Mesenchymal stem cell (in vitro differentiated cells and primary cell): ENCODE measurements at regions not wholly inside any gene's neighbourhood (a gene's known extent, or its start where the extent isn't known, plus 50 kb on each side); places are given as distances from the start of the nearest gene placed in this dataset.

ENCODE experiments used
- DNase-seq: peaks from one replicate; pipeline ENCODE4 v3.0.0-alpha.2; 2013
- H2AFZ ChIP-seq: one replicate; pipeline ENCODE4 v1.6.1; 2013; ENCODE audit warnings: low read depth, mild to moderate bottlenecking, control low read depth, inconsistent platforms, low read length, moderate library complexity
- H2AK5ac ChIP-seq: 2 replicates; pipeline ENCODE4 v1.6.1; 2013; ENCODE audit warnings: low read length, moderate library complexity, mild to moderate bottlenecking, inconsistent platforms; ENCODE audit not compliant: severe bottlenecking
- H2BK120ac ChIP-seq: one replicate; pipeline ENCODE4 v1.6.1; 2013; ENCODE audit warnings: low read depth, mild to moderate bottlenecking, inconsistent platforms, low read length, moderate library complexity
- H2BK12ac ChIP-seq, 2 experiments: one replicate each; pipeline ENCODE4 v1.6.1; 2013; ENCODE audit warnings: inconsistent platforms in 2 of 2, low read length in 2 of 2, mild to moderate bottlenecking in 2 of 2, moderate library complexity in 2 of 2, control low read depth in 1 of 2
- H2BK15ac ChIP-seq: one replicate; pipeline ENCODE4 v1.6.1; 2013; ENCODE audit warnings: mild to moderate bottlenecking, low read depth, inconsistent platforms; ENCODE audit not compliant: poor library complexity, severe bottlenecking
- H2BK5ac ChIP-seq: 2 replicates; pipeline ENCODE4 v1.6.1; 2013; ENCODE audit warnings: low read depth, mild to moderate bottlenecking, low read length, control low read depth, inconsistent platforms; ENCODE audit not compliant: poor library complexity, severe bottlenecking
- H3K14ac ChIP-seq, 2 experiments: one replicate each; pipeline ENCODE4 v1.6.1; 2013; ENCODE audit warnings: inconsistent platforms in 2 of 2, low read length in 2 of 2, control low read depth in 1 of 2, mild to moderate bottlenecking in 1 of 2, moderate library complexity in 1 of 2
- H3K18ac ChIP-seq, 2 experiments: one replicate each; pipeline ENCODE4 v1.6.1; 2013; ENCODE audit warnings: inconsistent platforms in 2 of 2, low read length in 2 of 2, control low read depth in 1 of 2, low read depth in 1 of 2, mild to moderate bottlenecking in 1 of 2
- H3K23ac ChIP-seq, 2 experiments: one replicate each; pipeline ENCODE4 v1.6.1; 2013; ENCODE audit warnings: inconsistent platforms in 2 of 2, low read length in 2 of 2, mild to moderate bottlenecking in 2 of 2, moderate library complexity in 2 of 2, control low read depth in 1 of 2
- H3K27ac ChIP-seq: 2 replicates; pipeline ENCODE4 v1.5.1; 2013; ENCODE audit warnings: mild to moderate bottlenecking, moderate library complexity, low read length, control low read depth, inconsistent platforms; ENCODE audit not compliant: poor library complexity, severe bottlenecking
- H3K27me3 ChIP-seq, 2 experiments: 2 replicates each; pipeline versions ENCODE4 v1.6.1 to v1.7.0; 2013; ENCODE audit warnings: low read length in 2 of 2, mild to moderate bottlenecking in 2 of 2, moderate library complexity in 2 of 2, control low read depth in 1 of 2, inconsistent platforms in 1 of 2; ENCODE audit not compliant: control insufficient read depth in 1 of 2, insufficient read depth in 1 of 2
- H3K36me3 ChIP-seq, 2 experiments: 2 replicates each; pipeline versions ENCODE4 v1.6.1 to v1.7.0; 2013; ENCODE audit warnings: low read length in 2 of 2, control low read depth in 1 of 2, inconsistent platforms in 1 of 2, low read depth in 1 of 2, mild to moderate bottlenecking in 1 of 2; ENCODE audit not compliant: insufficient read depth in 2 of 2, control insufficient read depth in 1 of 2
- H3K4ac ChIP-seq, 2 experiments: one replicate each; pipeline ENCODE4 v1.6.1; 2013; ENCODE audit warnings: inconsistent platforms in 2 of 2, low read length in 2 of 2, mild to moderate bottlenecking in 2 of 2, moderate library complexity in 2 of 2, control low read depth in 1 of 2, low read depth in 1 of 2
- H3K4me1 ChIP-seq: 2 replicates; pipeline ENCODE4 v1.6.1; 2013; ENCODE audit warnings: low read depth, low read length, control low read depth; ENCODE audit not compliant: control insufficient read depth, insufficient read depth
- H3K4me2 ChIP-seq: 2 replicates; pipeline ENCODE4 v1.6.1; 2013; ENCODE audit warnings: low read length, mild to moderate bottlenecking, inconsistent platforms; ENCODE audit not compliant: poor library complexity, severe bottlenecking
- H3K4me3 ChIP-seq, 2 experiments: 2 replicates each; pipeline versions ENCODE4 v1.5.1 to v1.7.0; 2013; ENCODE audit warnings: low read length in 2 of 2, mild to moderate bottlenecking in 2 of 2, control low read depth in 1 of 2, low read depth in 1 of 2; ENCODE audit not compliant: insufficient read depth in 1 of 2
- H3K79me1 ChIP-seq: replicated peaks from 2 replicates; pipeline ENCODE4 v1.6.1; 2013; ENCODE audit warnings: mild to moderate bottlenecking, control low read depth, low read length, inconsistent platforms; ENCODE audit not compliant: poor library complexity, severe bottlenecking
- H3K9ac ChIP-seq: 2 replicates; pipeline ENCODE4 v1.7.0; 2013; ENCODE audit warnings: mild to moderate bottlenecking, low read length, moderate library complexity
- H3K9me3 ChIP-seq: 2 replicates; pipeline ENCODE4 v1.7.0; 2013; ENCODE audit warnings: mild to moderate bottlenecking, low read length; ENCODE audit not compliant: control insufficient read depth
- H4K8ac ChIP-seq: one replicate; pipeline ENCODE4 v1.6.1; 2013; ENCODE audit warnings: inconsistent platforms, mild to moderate bottlenecking, low read length, moderate library complexity
- H4K91ac ChIP-seq: one replicate; pipeline ENCODE4 v1.6.1; 2013; ENCODE audit warnings: mild to moderate bottlenecking, low read length, inconsistent platforms
- WGBS: methylation state at CpG from one replicate; pipeline ENCODE4 v1.1.7; 2013; ENCODE audit warnings: mixed read lengths; 5-methylcytosine and 5-hydroxymethylcytosine counted together

GRCh38 chr9:124116683-124117363, 105.3 kb downstream of the LHX2 start:
- no peak overlapping the region for H4K8ac ChIP-seq
- no peak overlapping the region for H3K9ac ChIP-seq
- H3K4ac ChIP-seq: no peak overlapping the region
- no peak overlapping the region for H3K23ac ChIP-seq
- no peak overlapping the region for H3K4me3 ChIP-seq
- no peak overlapping the region for H2BK12ac ChIP-seq
- 80% methylated on average over 7 of the region's 9 CpGs for WGBS
- H3K27me3 ChIP-seq: peaks cover 32 to 54% of the 10 kb centered on the region in 2 experiments
- H3K36me3 ChIP-seq: no peaks in the 10 kb centered on the region
- no peak for DNase-seq
- H3K4me2 ChIP-seq: no peak overlapping the region
- H2AK5ac ChIP-seq: no peak overlapping the region
- peaks cover 11% of the 10 kb centered on the region for H3K9me3 ChIP-seq
- H3K14ac ChIP-seq: no peak overlapping the region
- H2BK5ac ChIP-seq: no peak overlapping the region
- H4K91ac ChIP-seq: no peak overlapping the region
- H3K79me1 ChIP-seq: no peaks in the 10 kb centered on the region
- H2BK120ac ChIP-seq: no peak overlapping the region
- H3K27ac ChIP-seq: no peak overlapping the region
- H2BK15ac ChIP-seq: no peak overlapping the region
- no peak overlapping the region for H2AFZ ChIP-seq
- no peak overlapping the region for H3K18ac ChIP-seq
- H3K4me1 ChIP-seq: no peaks in the 10 kb centered on the region

DNA sequence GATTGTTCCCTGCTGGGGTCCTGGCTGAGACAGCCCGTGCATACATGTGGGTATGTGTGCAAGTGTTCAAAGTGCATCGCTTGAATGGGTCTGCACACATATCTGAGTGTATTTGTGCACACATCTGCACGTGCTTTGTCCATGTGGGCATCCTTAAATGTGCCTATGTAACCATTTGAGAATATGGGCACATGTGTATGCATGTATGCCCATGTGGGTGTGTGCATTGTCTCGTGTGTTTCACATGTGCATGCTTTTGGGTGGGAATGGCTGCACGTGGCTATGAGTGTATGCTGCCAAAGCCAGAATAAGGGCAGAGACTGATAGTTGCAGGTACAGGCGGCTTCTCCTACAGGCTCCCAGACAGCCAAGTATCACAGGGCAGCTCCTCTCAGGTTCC, 107.3 kb downstream of the LHX2 start:
- peaks cover 20 to 42% of the 10 kb centered on the region in 2 experiments for H3K27me3 ChIP-seq
- no peak for DNase-seq
- H3K18ac ChIP-seq: no peak overlapping the region
- H3K36me3 ChIP-seq: no peaks in the 10 kb centered on the region
- no peak overlapping the region for H4K91ac ChIP-seq
- H3K27ac ChIP-seq: no peak overlapping the region
- H3K4me1 ChIP-seq: peaks cover 4% of the 10 kb centered on the region
- H3K23ac ChIP-seq: no peak overlapping the region
- no peak overlapping the region for H3K4me3 ChIP-seq
- no peak overlapping the region for H2BK15ac ChIP-seq
- H3K9me3 ChIP-seq: peaks cover 11% of the 10 kb centered on the region
- WGBS: 68% methylated on average over 6 of the region's 6 CpGs
- no peak overlapping the region for H3K4ac ChIP-seq
- H3K14ac ChIP-seq: no peak overlapping the region
- no peak overlapping the region for H3K4me2 ChIP-seq
- H2BK120ac ChIP-seq: no peak overlapping the region
- no peak overlapping the region for H2AFZ ChIP-seq
- H3K79me1 ChIP-seq: no peaks in the 10 kb centered on the region
- no peak overlapping the region for H2AK5ac ChIP-seq
- H2BK5ac ChIP-seq: no peak overlapping the region
- no peak overlapping the region for H2BK12ac ChIP-seq
- H4K8ac ChIP-seq: no peak overlapping the region
- H3K9ac ChIP-seq: no peak overlapping the region

GRCh38 chr9:124120272-124120671, 108.7 kb downstream of the LHX2 start:
- no peak for DNase-seq
- Histone ChIP-seq H2BK120ac (no peak overlapping the region), H2BK5ac (no peak overlapping the region), H3K18ac (no peak overlapping the region), H3K27me3 (peaks cover 20 to 34% of the 10 kb centered on the region in 2 experiments), H3K4me1 (peaks cover 7% of the 10 kb centered on the region), H3K4me3 (no peak overlapping the region), H2BK12ac (no peak overlapping the region), H3K23ac (no peak overlapping the region), H2AFZ (no peak overlapping the region), H2BK15ac (no peak overlapping the region), H3K36me3 (no peaks in the 10 kb centered on the region), H2AK5ac (no peak overlapping the region), H3K79me1 (no peaks in the 10 kb centered on the region), H4K91ac (no peak overlapping the region), H3K9ac (no peak overlapping the region), H4K8ac (no peak overlapping the region), H3K27ac (no peak overlapping the region), H3K9me3 (peaks cover 11% of the 10 kb centered on the region), H3K4ac (no peak overlapping the region), H3K4me2 (no peak overlapping the region), H3K14ac (no peak overlapping the region)
- WGBS: 50% methylated on average over 1 of the region's 3 CpGs

- no peak overlapping the region for H4K91ac ChIP-seq
- no peak overlapping the region for H2BK5ac ChIP-seq
- H3K36me3 ChIP-seq: no peaks in the 10 kb centered on the region
- H2BK120ac ChIP-seq: no peak overlapping the region
- H3K4me3 ChIP-seq: no peak overlapping the region
- H2AK5ac ChIP-seq: no peak overlapping the region
- no peak overlapping the region for H3K27ac ChIP-seq
- no peak overlapping the region for H2BK12ac ChIP-seq
- H3K18ac ChIP-seq: no peak overlapping the region
- no peak overlapping the region for H3K14ac ChIP-seq
- WGBS: 67% methylated on average over 1 of the region's 1 CpG
- H3K79me1 ChIP-seq: no peaks in the 10 kb centered on the region
- peaks cover 17 to 31% of the 10 kb centered on the region in 2 experiments for H3K27me3 ChIP-seq
- H4K8ac ChIP-seq: no peak overlapping the region
- no peak overlapping the region for H3K4ac ChIP-seq
- H3K4me2 ChIP-seq: no peak overlapping the region
- no peak overlapping the region for H2AFZ ChIP-seq
- no peak overlapping the region for H3K9ac ChIP-seq
- H3K9me3 ChIP-seq: peaks cover 9% of the 10 kb centered on the region
- no peak overlapping the region for H3K23ac ChIP-seq
- DNase-seq: no peak
- no peak overlapping the region for H2BK15ac ChIP-seq
- H3K4me1 ChIP-seq: peaks cover 7% of the 10 kb centered on the region
Observed at GRCh38 chr9:124121725-124122124, 110.2 kb downstream of the LHX2 start.
